ENCODE measurements at regions not wholly inside any gene's neighbourhood (a gene's known extent, or its start where the extent isn't known, plus 50 kb on each side); places are given as distances from the start of the nearest gene placed in this dataset.

GRCh38 chr6:150312395-150312794, 56.4 kb upstream of the IYD start:
- TF ChIP-seq, protein P1, sequence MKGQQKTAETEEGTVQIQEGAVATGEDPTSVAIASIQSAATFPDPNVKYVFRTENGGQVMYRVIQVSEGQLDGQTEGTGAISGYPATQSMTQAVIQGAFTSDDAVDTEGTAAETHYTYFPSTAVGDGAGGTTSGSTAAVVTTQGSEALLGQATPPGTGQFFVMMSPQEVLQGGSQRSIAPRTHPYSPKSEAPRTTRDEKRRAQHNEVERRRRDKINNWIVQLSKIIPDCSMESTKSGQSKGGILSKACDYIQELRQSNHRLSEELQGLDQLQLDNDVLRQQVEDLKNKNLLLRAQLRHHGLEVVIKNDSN (IDR thresholded peaks at IDR 0.05), result no peak
- no peak for TF ChIP-seq CEBPB (IDR thresholded peaks at IDR 0.05)
- TF ChIP-seq EP300 (IDR thresholded peaks at IDR 0.05; ENCODE audit: borderline replicate concordance), result no peak
- TF ChIP-seq CREB1 (IDR thresholded peaks at IDR 0.05; ENCODE audit: low read depth), result no peak
- no peak for TF ChIP-seq MAX (IDR thresholded peaks at IDR 0.05)
- no peak for TF ChIP-seq FOXM1 (IDR thresholded peaks at IDR 0.05; ENCODE audit: borderline replicate concordance, low read depth)
- TF ChIP-seq, protein P2, sequence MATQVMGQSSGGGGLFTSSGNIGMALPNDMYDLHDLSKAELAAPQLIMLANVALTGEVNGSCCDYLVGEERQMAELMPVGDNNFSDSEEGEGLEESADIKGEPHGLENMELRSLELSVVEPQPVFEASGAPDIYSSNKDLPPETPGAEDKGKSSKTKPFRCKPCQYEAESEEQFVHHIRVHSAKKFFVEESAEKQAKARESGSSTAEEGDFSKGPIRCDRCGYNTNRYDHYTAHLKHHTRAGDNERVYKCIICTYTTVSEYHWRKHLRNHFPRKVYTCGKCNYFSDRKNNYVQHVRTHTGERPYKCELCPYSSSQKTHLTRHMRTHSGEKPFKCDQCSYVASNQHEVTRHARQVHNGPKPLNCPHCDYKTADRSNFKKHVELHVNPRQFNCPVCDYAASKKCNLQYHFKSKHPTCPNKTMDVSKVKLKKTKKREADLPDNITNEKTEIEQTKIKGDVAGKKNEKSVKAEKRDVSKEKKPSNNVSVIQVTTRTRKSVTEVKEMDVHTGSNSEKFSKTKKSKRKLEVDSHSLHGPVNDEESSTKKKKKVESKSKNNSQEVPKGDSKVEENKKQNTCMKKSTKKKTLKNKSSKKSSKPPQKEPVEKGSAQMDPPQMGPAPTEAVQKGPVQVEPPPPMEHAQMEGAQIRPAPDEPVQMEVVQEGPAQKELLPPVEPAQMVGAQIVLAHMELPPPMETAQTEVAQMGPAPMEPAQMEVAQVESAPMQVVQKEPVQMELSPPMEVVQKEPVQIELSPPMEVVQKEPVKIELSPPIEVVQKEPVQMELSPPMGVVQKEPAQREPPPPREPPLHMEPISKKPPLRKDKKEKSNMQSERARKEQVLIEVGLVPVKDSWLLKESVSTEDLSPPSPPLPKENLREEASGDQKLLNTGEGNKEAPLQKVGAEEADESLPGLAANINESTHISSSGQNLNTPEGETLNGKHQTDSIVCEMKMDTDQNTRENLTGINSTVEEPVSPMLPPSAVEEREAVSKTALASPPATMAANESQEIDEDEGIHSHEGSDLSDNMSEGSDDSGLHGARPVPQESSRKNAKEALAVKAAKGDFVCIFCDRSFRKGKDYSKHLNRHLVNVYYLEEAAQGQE (IDR thresholded peaks at IDR 0.05; ENCODE audit: low read depth), result no peak

Measured in Ishikawa (cell line).